ENCODE measurements at regions not wholly inside any gene's neighbourhood (a gene's known extent, or its start where the extent isn't known, plus 50 kb on each side); places are given as distances from the start of the nearest gene placed in this dataset.

GRCh38 chr2:5842326-5842725 is 150.1 kb downstream of the SOX11 start:
- H3K9me3 ChIP-seq: no peaks in the 10 kb centered on the region
- no peaks in the 10 kb centered on the region for H3K27me3 ChIP-seq
- no peak for DNase-seq (ENCODE audit: low spot score)
- no peaks in the 10 kb centered on the region for H3K4me1 ChIP-seq
- H3K36me3 ChIP-seq: no peaks in the 10 kb centered on the region
- no peak overlapping the region for H3K27ac ChIP-seq
- no peak for TF ChIP-seq CTCF (IDR thresholded peaks at IDR 0.05)
- no peak overlapping the region for H3K4me3 ChIP-seq

DNA sequence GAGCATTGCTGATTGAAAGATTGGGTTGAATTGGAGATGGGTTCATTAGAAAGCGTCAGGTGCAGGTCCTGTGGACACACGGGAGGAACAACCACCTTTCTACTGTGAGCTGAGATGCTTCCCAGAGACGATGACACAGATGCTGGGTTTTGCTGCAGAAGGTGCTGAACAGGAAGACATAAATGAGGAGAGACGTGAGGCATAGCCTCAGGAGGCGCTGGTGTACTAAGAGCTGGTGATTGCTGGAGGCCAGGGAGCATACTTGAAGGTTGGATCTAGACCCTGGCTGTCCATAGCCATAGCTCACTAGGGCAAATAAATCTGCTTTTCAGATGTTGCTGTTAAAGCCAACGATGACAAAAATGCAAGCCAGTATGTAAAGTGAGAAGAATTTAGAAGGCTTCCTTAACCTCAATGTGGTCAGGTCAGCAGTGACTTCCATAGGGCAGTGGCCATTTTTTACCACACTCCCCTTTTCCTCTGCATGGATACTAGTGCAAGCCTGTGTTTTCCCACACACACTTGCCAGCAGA is 153.7 kb downstream of the SOX11 start:
- H3K4me1 ChIP-seq: no peaks in the 10 kb centered on the region
- H3K27ac ChIP-seq: no peak overlapping the region
- H3K9me3 ChIP-seq: no peaks in the 10 kb centered on the region
- no peak for DNase-seq (ENCODE audit: low spot score)
- H3K36me3 ChIP-seq: no peaks in the 10 kb centered on the region
- no peak overlapping the region for H3K4me3 ChIP-seq
- H3K27me3 ChIP-seq: no peaks in the 10 kb centered on the region
- TF ChIP-seq CTCF (IDR thresholded peaks at IDR 0.05): no peak

DNA sequence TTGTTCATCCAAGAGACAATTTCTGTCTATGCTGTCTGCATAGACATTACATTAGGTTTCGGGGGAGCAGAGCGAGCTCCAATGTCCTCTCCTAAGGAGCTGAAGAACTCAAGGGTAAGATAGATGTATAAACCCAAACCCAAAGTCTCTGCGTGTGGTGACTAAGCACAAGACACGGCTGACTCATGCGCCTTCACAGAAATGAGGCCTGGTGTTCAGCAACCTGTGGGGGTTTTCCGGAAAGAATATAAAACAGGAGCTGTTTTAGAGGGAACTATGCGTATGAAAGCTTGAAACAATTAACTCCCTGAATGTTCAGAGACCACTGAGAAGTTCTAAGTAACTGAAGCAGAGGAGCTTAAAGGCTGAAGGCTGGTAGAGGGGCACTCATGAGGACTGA is 154.7 kb downstream of the SOX11 start:
- Histone ChIP-seq H3K4me1 (no peaks in the 10 kb centered on the region), H3K36me3 (no peaks in the 10 kb centered on the region), H3K27ac (no peak overlapping the region), H3K27me3 (no peaks in the 10 kb centered on the region), H3K9me3 (no peaks in the 10 kb centered on the region), H3K4me3 (no peak overlapping the region)
- TF ChIP-seq CTCF (IDR thresholded peaks at IDR 0.05): no peak
- no peak for DNase-seq (ENCODE audit: low spot score)

- Histone ChIP-seq H3K9me3 (no peaks in the 10 kb centered on the region), H3K36me3 (no peaks in the 10 kb centered on the region), H3K4me3 (no peak overlapping the region), H3K27ac (no peak overlapping the region), H3K4me1 (no peaks in the 10 kb centered on the region), H3K27me3 (no peaks in the 10 kb centered on the region)
- DNase-seq (ENCODE audit: low spot score): no peak
- no peak for TF ChIP-seq CTCF (IDR thresholded peaks at IDR 0.05)
These were observed 157.4 kb downstream of the SOX11 start for GRCh38 chr2:5849562-5849961.

GRCh38 chr2:5851410-5851809 is 159.2 kb downstream of the SOX11 start:
- Histone ChIP-seq H3K4me1 (no peaks in the 10 kb centered on the region), H3K36me3 (no peaks in the 10 kb centered on the region), H3K27ac (no peak overlapping the region), H3K27me3 (no peaks in the 10 kb centered on the region), H3K4me3 (no peak overlapping the region), H3K9me3 (no peaks in the 10 kb centered on the region)
- DNase-seq (ENCODE audit: low spot score): no peak
- no peak for TF ChIP-seq CTCF (IDR thresholded peaks at IDR 0.05)

DNA sequence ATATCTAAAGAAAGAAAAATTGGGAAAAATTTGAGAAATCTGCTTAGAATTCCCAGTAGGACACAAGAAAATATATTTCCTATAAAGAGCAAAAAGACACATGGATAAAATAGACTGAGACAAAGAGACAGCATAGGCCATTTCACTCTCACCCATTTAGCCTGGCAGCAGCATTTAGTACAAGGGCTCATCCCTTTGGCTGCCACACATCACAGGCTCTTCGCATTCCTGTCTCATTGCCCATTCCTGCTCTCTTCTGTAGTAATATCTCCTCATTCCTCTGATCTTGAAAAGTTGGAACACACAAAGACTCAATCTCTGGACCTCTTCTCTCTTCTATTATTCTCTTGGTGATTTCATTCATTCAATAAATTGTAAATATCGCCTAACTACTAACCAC is 162.6 kb downstream of the SOX11 start:
- Histone ChIP-seq H3K4me3 (no peak overlapping the region), H3K4me1 (no peaks in the 10 kb centered on the region), H3K27ac (peak overlapping the region in 1 of 2 donors; percentile 24), H3K9me3 (no peaks in the 10 kb centered on the region), H3K27me3 (no peaks in the 10 kb centered on the region), H3K36me3 (no peaks in the 10 kb centered on the region)
- no peak for TF ChIP-seq CTCF (IDR thresholded peaks at IDR 0.05)
- DNase-seq (ENCODE audit: low spot score): no peak

All from right atrium auricular region (tissue), 2 donors.